Mucosa of descending colon (tissue), 3 donors: ENCODE measurements at regions not wholly inside any gene's neighbourhood (a gene's known extent, or its start where the extent isn't known, plus 50 kb on each side); places are given as distances from the start of the nearest gene placed in this dataset.

ENCODE experiments used
- ATAC-seq: fragments of 200-7000 bp; cut with Tn5 transposase; one replicate; pipeline ENCODE4 v1.9.1; 2020; ENCODE audit warnings: mild to moderate bottlenecking, moderate library complexity
- DNase-seq, 3 donors: peaks; one replicate each; pipeline ENCODE4 v3.0.0-alpha.2; 2020
- H3K36me3 ChIP-seq: fragments of 200-600 bp; one replicate; pipeline ENCODE4 v1.8.0; 2021; ENCODE audit warnings: low read depth, mild to moderate bottlenecking
- H3K4me1 ChIP-seq: fragments of 200-600 bp; one replicate; pipeline ENCODE4 v1.8.0; 2021; ENCODE audit warnings: low read depth, mild to moderate bottlenecking
- H3K4me3 ChIP-seq: fragments of 200-600 bp; one replicate; pipeline ENCODE4 v1.8.0; 2021; ENCODE audit warnings: mild to moderate bottlenecking
- H3K9me3 ChIP-seq: fragments of 200-600 bp; one replicate; pipeline ENCODE4 v1.8.0; 2021; ENCODE audit warnings: mild to moderate bottlenecking
- CTCF ChIP-seq: fragments of 200-600 bp; IDR thresholded peaks from one replicate; pipeline ENCODE4 v1.8.0; 2022; ENCODE audit warnings: antibody characterized with exemption, mild to moderate bottlenecking
- intact Hi-C, 2 donors: fragments of 100-400 bp; cut with DNase I in 1 of 2; cut with micrococcal nuclease in 1 of 2; formaldehyde crosslinking; loops; one replicate each; pipeline versions ENCODE4 v1.11.0 to v1.11.1; 2022; cut with DNase I, micrococcal nuclease
- donor health status: DM: no; HTN: no; CAD: no; lungs with moderate emphysema.
- donor health status: DM: no; HTN: no; CAD: no.
- donor health status: DM: no; HTN: yes; CAD: no.

DNA sequence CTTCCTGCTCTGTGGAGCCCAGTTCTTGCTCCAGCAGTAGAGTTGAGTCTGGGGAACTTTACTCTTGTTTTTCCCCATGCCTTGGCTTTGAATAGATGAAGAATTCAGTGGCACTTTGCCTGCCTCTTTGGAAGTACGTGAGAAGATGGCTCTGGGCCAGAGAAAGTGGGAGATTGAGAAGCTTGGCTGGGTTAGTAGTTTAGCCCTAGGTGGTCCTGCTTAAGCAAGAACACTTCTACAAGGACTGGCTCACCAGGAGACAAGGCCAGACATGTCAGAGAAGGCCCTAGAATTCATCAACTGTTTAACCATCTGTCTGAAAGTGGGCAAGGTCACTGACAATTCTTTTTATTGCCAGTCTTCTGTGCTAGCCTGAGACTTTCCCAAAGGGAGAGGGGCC lies 410.3 kb downstream of the TYW1 start:
- H3K9me3 ChIP-seq, result no peaks in the 10 kb centered on the region
- H3K4me3 ChIP-seq, result no peak overlapping the region
- intact Hi-C loops, result no loop called here
- no peak for DNase-seq
- ATAC-seq, result no peak
- no peaks in the 10 kb centered on the region for H3K36me3 ChIP-seq
- TF ChIP-seq CTCF, result no peak
- H3K4me1 ChIP-seq, result no peaks in the 10 kb centered on the region

- Histone ChIP-seq H3K36me3 (no peaks in the 10 kb centered on the region), H3K9me3 (no peaks in the 10 kb centered on the region), H3K4me3 (no peak overlapping the region), H3K4me1 (no peaks in the 10 kb centered on the region)
- intact Hi-C loops, result no loop called here
- no peak for DNase-seq
- no peak for ATAC-seq
- no peak for TF ChIP-seq CTCF
These were observed 410.9 kb downstream of the TYW1 start for GRCh38 chr7:67407392-67408071.

- no peaks in the 10 kb centered on the region for H3K9me3 ChIP-seq
- H3K4me3 ChIP-seq, result no peak overlapping the region
- DNase-seq (no peak), ATAC-seq (no peak)
- no peaks in the 10 kb centered on the region for H3K36me3 ChIP-seq
- intact Hi-C loops, result no loop called here
- TF ChIP-seq CTCF, result no peak
- no peaks in the 10 kb centered on the region for H3K4me1 ChIP-seq
These were observed 411.5 kb downstream of the TYW1 start for GRCh38 chr7:67408109-67408508.

GRCh38 chr7:67413670-67414069 lies 417.0 kb downstream of the TYW1 start:
- H3K4me1 ChIP-seq, result no peaks in the 10 kb centered on the region
- no peak overlapping the region for H3K4me3 ChIP-seq
- no peaks in the 10 kb centered on the region for H3K9me3 ChIP-seq
- H3K36me3 ChIP-seq, result no peaks in the 10 kb centered on the region
- DNase-seq (no peak), ATAC-seq (no peak)
- no peak for TF ChIP-seq CTCF
- intact Hi-C loops, result no loop called here

- no peak for TF ChIP-seq CTCF
- Histone ChIP-seq H3K4me1 (no peaks in the 10 kb centered on the region), H3K4me3 (no peak overlapping the region), H3K9me3 (no peaks in the 10 kb centered on the region), H3K36me3 (no peaks in the 10 kb centered on the region)
- ATAC-seq (no peak), DNase-seq (no peak)
- intact Hi-C loops, result no loop called here
These were observed 418.2 kb downstream of the TYW1 start for GRCh38 chr7:67414858-67415257.

DNA sequence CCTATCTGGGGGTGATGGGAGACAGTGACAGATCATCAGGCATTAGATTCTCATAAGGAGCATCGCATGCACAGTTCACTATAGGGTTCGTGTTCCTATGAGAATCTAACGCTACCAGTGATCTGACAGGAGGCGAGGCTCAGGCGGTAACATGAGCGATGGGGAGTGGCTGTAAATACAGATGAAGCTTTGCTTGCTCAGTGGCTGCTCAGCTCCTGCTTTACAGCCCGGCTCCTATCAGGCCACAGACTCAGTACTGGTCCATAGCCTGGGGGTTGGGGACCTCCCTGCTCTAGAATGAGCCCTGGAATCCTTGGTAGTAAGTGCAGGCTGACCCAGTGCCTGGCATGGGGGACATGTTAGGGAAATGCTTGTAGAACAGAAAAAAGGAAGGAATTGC lies 426.0 kb downstream of the TYW1 start:
- no peak for DNase-seq
- Histone ChIP-seq H3K4me3 (no peak overlapping the region), H3K36me3 (no peaks in the 10 kb centered on the region), H3K9me3 (no peaks in the 10 kb centered on the region), H3K4me1 (no peaks in the 10 kb centered on the region)
- no peak for ATAC-seq
- intact Hi-C loops, result no loop called here
- TF ChIP-seq CTCF, result no peak
